ENCODE measurements at regions not wholly inside any gene's neighbourhood (a gene's known extent, or its start where the extent isn't known, plus 50 kb on each side); places are given as distances from the start of the nearest gene placed in this dataset.
"Not testable (repeated sequence)": the region's sequence is repeated elsewhere in the genome, so short reads cannot be mapped to it uniquely, and the experiment has no call there.

- H3K4me3 ChIP-seq (ENCODE audit: low read depth, low read length); H3K36me3 ChIP-seq (ENCODE audit: insufficient read depth, low read length); H3K4me1 ChIP-seq (ENCODE audit: control insufficient read depth, insufficient read depth, low read length, unreplicated experiment); H3K79me2 ChIP-seq (ENCODE audit: control insufficient read depth, insufficient read depth, low read length, unreplicated experiment); H3K27me3 ChIP-seq (ENCODE audit: insufficient read depth, low read length); H3K27ac ChIP-seq (ENCODE audit: low read depth, low read length); H2AFZ ChIP-seq (ENCODE audit: low read length, unreplicated experiment): not testable (repeated sequence)
These were observed 346.9 kb downstream of the PCNX1 start for GRCh38 chr14:71254091-71254719.

GRCh38 chr14:71261206-71261605 lies 353.9 kb downstream of the PCNX1 start:
- no peaks in the 10 kb centered on the region for H3K79me2 ChIP-seq (ENCODE audit: control insufficient read depth, insufficient read depth, low read length, unreplicated experiment)
- peak overlapping the region; percentile 38 for H2AFZ ChIP-seq (ENCODE audit: low read length, unreplicated experiment)
- no peak overlapping the region for H3K27ac ChIP-seq (ENCODE audit: low read depth, low read length)
- no peaks in the 10 kb centered on the region for H3K36me3 ChIP-seq (ENCODE audit: insufficient read depth, low read length)
- H3K4me1 ChIP-seq (ENCODE audit: control insufficient read depth, insufficient read depth, low read length, unreplicated experiment): no peaks in the 10 kb centered on the region
- no peak overlapping the region for H3K4me3 ChIP-seq (ENCODE audit: low read depth, low read length)
- no peaks in the 10 kb centered on the region for H3K27me3 ChIP-seq (ENCODE audit: insufficient read depth, low read length)

GRCh38 chr14:71262441-71262840 lies 355.2 kb downstream of the PCNX1 start:
- H3K27ac ChIP-seq (ENCODE audit: low read depth, low read length): no peak overlapping the region
- no peaks in the 10 kb centered on the region for H3K27me3 ChIP-seq (ENCODE audit: insufficient read depth, low read length)
- no peak overlapping the region for H3K4me3 ChIP-seq (ENCODE audit: low read depth, low read length)
- H3K4me1 ChIP-seq (ENCODE audit: control insufficient read depth, insufficient read depth, low read length, unreplicated experiment): peaks cover 5% of the 10 kb centered on the region
- no peaks in the 10 kb centered on the region for H3K79me2 ChIP-seq (ENCODE audit: control insufficient read depth, insufficient read depth, low read length, unreplicated experiment)
- H2AFZ ChIP-seq (ENCODE audit: low read length, unreplicated experiment): no peak overlapping the region
- H3K36me3 ChIP-seq (ENCODE audit: insufficient read depth, low read length): no peaks in the 10 kb centered on the region

- no peaks in the 10 kb centered on the region for H3K27me3 ChIP-seq (ENCODE audit: insufficient read depth, low read length)
- peaks cover 7% of the 10 kb centered on the region for H3K4me1 ChIP-seq (ENCODE audit: control insufficient read depth, insufficient read depth, low read length, unreplicated experiment)
- H3K36me3 ChIP-seq (ENCODE audit: insufficient read depth, low read length): no peaks in the 10 kb centered on the region
- no peak overlapping the region for H2AFZ ChIP-seq (ENCODE audit: low read length, unreplicated experiment)
- H3K27ac ChIP-seq (ENCODE audit: low read depth, low read length): no peak overlapping the region
- H3K4me3 ChIP-seq (ENCODE audit: low read depth, low read length): no peak overlapping the region
- no peaks in the 10 kb centered on the region for H3K79me2 ChIP-seq (ENCODE audit: control insufficient read depth, insufficient read depth, low read length, unreplicated experiment)
These were observed 357.0 kb downstream of the PCNX1 start for GRCh38 chr14:71264260-71264659.

GRCh38 chr14:71267007-71267513 lies 359.8 kb downstream of the PCNX1 start:
- peak overlapping the region; percentile 62 for H3K4me3 ChIP-seq (ENCODE audit: low read depth, low read length)
- no peaks in the 10 kb centered on the region for H3K27me3 ChIP-seq (ENCODE audit: insufficient read depth, low read length)
- peaks cover 7% of the 10 kb centered on the region for H3K4me1 ChIP-seq (ENCODE audit: control insufficient read depth, insufficient read depth, low read length, unreplicated experiment)
- H3K36me3 ChIP-seq (ENCODE audit: insufficient read depth, low read length): no peaks in the 10 kb centered on the region
- peak overlapping the region; percentile 39 for H3K27ac ChIP-seq (ENCODE audit: low read depth, low read length)
- H2AFZ ChIP-seq (ENCODE audit: low read length, unreplicated experiment): peak overlapping the region; percentile 61
- H3K79me2 ChIP-seq (ENCODE audit: control insufficient read depth, insufficient read depth, low read length, unreplicated experiment): no peaks in the 10 kb centered on the region

- Histone ChIP-seq H3K36me3 (ENCODE audit: insufficient read depth, low read length) (no peaks in the 10 kb centered on the region), H3K79me2 (ENCODE audit: control insufficient read depth, insufficient read depth, low read length, unreplicated experiment) (no peaks in the 10 kb centered on the region), H3K27me3 (ENCODE audit: insufficient read depth, low read length) (no peaks in the 10 kb centered on the region), H3K4me1 (ENCODE audit: control insufficient read depth, insufficient read depth, low read length, unreplicated experiment) (peaks cover 7% of the 10 kb centered on the region), H2AFZ (ENCODE audit: low read length, unreplicated experiment) (peak overlapping the region; percentile 61), H3K27ac (ENCODE audit: low read depth, low read length) (peak overlapping the region; percentile 39), H3K4me3 (ENCODE audit: low read depth, low read length) (peak overlapping the region; percentile 62)
These were observed 360.4 kb downstream of the PCNX1 start for GRCh38 chr14:71267691-71268090.

- Histone ChIP-seq H3K27ac (ENCODE audit: low read depth, low read length) (no peak overlapping the region), H3K27me3 (ENCODE audit: insufficient read depth, low read length) (no peaks in the 10 kb centered on the region), H3K36me3 (ENCODE audit: insufficient read depth, low read length) (no peaks in the 10 kb centered on the region), H3K79me2 (ENCODE audit: control insufficient read depth, insufficient read depth, low read length, unreplicated experiment) (no peaks in the 10 kb centered on the region), H3K4me3 (ENCODE audit: low read depth, low read length) (no peak overlapping the region), H3K4me1 (ENCODE audit: control insufficient read depth, insufficient read depth, low read length, unreplicated experiment) (peaks cover 7% of the 10 kb centered on the region), H2AFZ (ENCODE audit: low read length, unreplicated experiment) (no peak overlapping the region)
These were observed 362.9 kb downstream of the PCNX1 start for GRCh38 chr14:71270111-71270510.

- no peak overlapping the region for H3K4me3 ChIP-seq (ENCODE audit: low read depth, low read length)
- H3K27me3 ChIP-seq (ENCODE audit: insufficient read depth, low read length): no peaks in the 10 kb centered on the region
- H3K36me3 ChIP-seq (ENCODE audit: insufficient read depth, low read length): no peaks in the 10 kb centered on the region
- no peaks in the 10 kb centered on the region for H3K79me2 ChIP-seq (ENCODE audit: control insufficient read depth, insufficient read depth, low read length, unreplicated experiment)
- no peak overlapping the region for H3K27ac ChIP-seq (ENCODE audit: low read depth, low read length)
- no peak overlapping the region for H2AFZ ChIP-seq (ENCODE audit: low read length, unreplicated experiment)
- H3K4me1 ChIP-seq (ENCODE audit: control insufficient read depth, insufficient read depth, low read length, unreplicated experiment): peaks cover 7% of the 10 kb centered on the region
These were observed 364.1 kb downstream of the PCNX1 start for GRCh38 chr14:71271166-71271945.

GRCh38 chr14:71273366-71273765 lies 366.1 kb downstream of the PCNX1 start:
- Histone ChIP-seq H3K4me1 (ENCODE audit: control insufficient read depth, insufficient read depth, low read length, unreplicated experiment) (no peaks in the 10 kb centered on the region), H3K27me3 (ENCODE audit: insufficient read depth, low read length) (no peaks in the 10 kb centered on the region)

GRCh38 chr14:71284048-71284447 lies 376.8 kb downstream of the PCNX1 start:
- Histone ChIP-seq H3K27ac (ENCODE audit: low read depth, low read length) (no peak overlapping the region), H3K79me2 (ENCODE audit: control insufficient read depth, insufficient read depth, low read length, unreplicated experiment) (no peaks in the 10 kb centered on the region), H2AFZ (ENCODE audit: low read length, unreplicated experiment) (no peak overlapping the region), H3K27me3 (ENCODE audit: insufficient read depth, low read length) (no peaks in the 10 kb centered on the region), H3K36me3 (ENCODE audit: insufficient read depth, low read length) (no peaks in the 10 kb centered on the region), H3K4me3 (ENCODE audit: low read depth, low read length) (no peak overlapping the region), H3K4me1 (ENCODE audit: control insufficient read depth, insufficient read depth, low read length, unreplicated experiment) (no peaks in the 10 kb centered on the region)

More at GRCh38 chr14:71273366-71273765, 366.1 kb downstream of the PCNX1 start:
- Histone ChIP-seq H3K79me2 (ENCODE audit: control insufficient read depth, insufficient read depth, low read length, unreplicated experiment) (no peaks in the 10 kb centered on the region), H3K27ac (ENCODE audit: low read depth, low read length) (no peak overlapping the region), H3K4me3 (ENCODE audit: low read depth, low read length) (no peak overlapping the region), H3K36me3 (ENCODE audit: insufficient read depth, low read length) (no peaks in the 10 kb centered on the region), H2AFZ (ENCODE audit: low read length, unreplicated experiment) (no peak overlapping the region)

GRCh38 chr14:71286126-71286525 lies 378.9 kb downstream of the PCNX1 start:
- H3K4me1 ChIP-seq (ENCODE audit: control insufficient read depth, insufficient read depth, low read length, unreplicated experiment): peaks cover 6% of the 10 kb centered on the region
- no peaks in the 10 kb centered on the region for H3K36me3 ChIP-seq (ENCODE audit: insufficient read depth, low read length)
- no peaks in the 10 kb centered on the region for H3K79me2 ChIP-seq (ENCODE audit: control insufficient read depth, insufficient read depth, low read length, unreplicated experiment)
- H3K27ac ChIP-seq (ENCODE audit: low read depth, low read length): no peak overlapping the region
- H2AFZ ChIP-seq (ENCODE audit: low read length, unreplicated experiment): no peak overlapping the region
- H3K27me3 ChIP-seq (ENCODE audit: insufficient read depth, low read length): no peaks in the 10 kb centered on the region
- H3K4me3 ChIP-seq (ENCODE audit: low read depth, low read length): no peak overlapping the region

All from ACC112 (cell line).